HFFc6 (cell line): ENCODE measurements at regions not wholly inside any gene's neighbourhood (a gene's known extent, or its start where the extent isn't known, plus 50 kb on each side); places are given as distances from the start of the nearest gene placed in this dataset.

Source experiments
- DNase-seq: peaks from one replicate; pipeline ENCODE4 v3.0.0-alpha.2; 2018
- H3K27ac Mint-ChIP-seq: 2 replicates; pipeline ENCODE4 v1.8.0; 2020; ENCODE audit warnings: mild to moderate bottlenecking, mixed read lengths
- H3K27me3 Mint-ChIP-seq: 2 replicates; pipeline ENCODE4 v1.8.0; 2021; ENCODE audit warnings: mild to moderate bottlenecking, moderate library complexity, mixed read lengths; ENCODE audit not compliant: insufficient read depth
- H3K36me3 Mint-ChIP-seq: 2 replicates; pipeline ENCODE4 v1.8.0; 2021; ENCODE audit warnings: low read depth, mixed read lengths
- H3K4me1 Mint-ChIP-seq: 2 replicates; pipeline ENCODE4 v1.8.0; 2020; ENCODE audit warnings: low read depth, mixed read lengths
- H3K4me3 Mint-ChIP-seq: 2 replicates; pipeline ENCODE4 v1.8.0; 2020; ENCODE audit warnings: mild to moderate bottlenecking, moderate library complexity, mixed read lengths
- H3K9me3 Mint-ChIP-seq: 2 replicates; pipeline ENCODE4 v1.8.0; 2020; ENCODE audit warnings: mild to moderate bottlenecking, mixed read lengths
- CTCF ChIP-seq: fragments of 200-600 bp; sonication (generic); IDR thresholded peaks from 2 replicates; pipeline ENCODE4 v1.5.0; 2021; ENCODE audit warnings: antibody characterized with exemption, mild to moderate bottlenecking

- peaks cover 32% of the 10 kb centered on the region for H3K9me3 Mint-ChIP-seq
- no peak for DNase-seq
- no peaks in the 10 kb centered on the region for H3K27me3 Mint-ChIP-seq
- peaks cover 4% of the 10 kb centered on the region; the same call in 1 of the 2 replicates for H3K36me3 Mint-ChIP-seq
- H3K27ac Mint-ChIP-seq: no peak overlapping the region
- H3K4me3 Mint-ChIP-seq: no peak overlapping the region
- no peak for TF ChIP-seq CTCF
- no peaks in the 10 kb centered on the region for H3K4me1 Mint-ChIP-seq
Measured at GRCh38 chr3:83096-83495, 113.5 kb upstream of the CHL1 start.

GRCh38 chr3:85180-85579 is 111.4 kb upstream of the CHL1 start:
- peaks cover 29% of the 10 kb centered on the region for H3K9me3 Mint-ChIP-seq
- no peaks in the 10 kb centered on the region for H3K4me1 Mint-ChIP-seq
- no peak overlapping the region for H3K4me3 Mint-ChIP-seq
- no peak for DNase-seq
- H3K36me3 Mint-ChIP-seq: peaks cover 2% of the 10 kb centered on the region; the same call in 1 of the 2 replicates
- H3K27me3 Mint-ChIP-seq: no peaks in the 10 kb centered on the region
- no peak for TF ChIP-seq CTCF
- no peak overlapping the region for H3K27ac Mint-ChIP-seq

- H3K4me1 Mint-ChIP-seq: no peaks in the 10 kb centered on the region
- H3K9me3 Mint-ChIP-seq: peaks cover 14% of the 10 kb centered on the region
- H3K36me3 Mint-ChIP-seq: no peaks in the 10 kb centered on the region
- H3K4me3 Mint-ChIP-seq: no peak overlapping the region
- no peak overlapping the region for H3K27ac Mint-ChIP-seq
- DNase-seq: no peak
- no peaks in the 10 kb centered on the region; the same call in 1 of the 2 replicates for H3K27me3 Mint-ChIP-seq
- TF ChIP-seq CTCF: no peak
Measured at GRCh38 chr3:88267-88666, 108.3 kb upstream of the CHL1 start.

GRCh38 chr3:93746-94145 is 102.8 kb upstream of the CHL1 start:
- no peak overlapping the region for H3K27ac Mint-ChIP-seq
- no peak for TF ChIP-seq CTCF
- H3K36me3 Mint-ChIP-seq: no peaks in the 10 kb centered on the region
- DNase-seq: no peak
- peaks cover 21% of the 10 kb centered on the region for H3K9me3 Mint-ChIP-seq
- H3K4me1 Mint-ChIP-seq: no peaks in the 10 kb centered on the region
- H3K27me3 Mint-ChIP-seq: no peaks in the 10 kb centered on the region; the same call in 1 of the 2 replicates
- no peak overlapping the region for H3K4me3 Mint-ChIP-seq

- no peaks in the 10 kb centered on the region for H3K4me1 Mint-ChIP-seq
- H3K9me3 Mint-ChIP-seq: peaks cover 31% of the 10 kb centered on the region
- no peak overlapping the region for H3K27ac Mint-ChIP-seq
Measured at GRCh38 chr3:96259-96658, 100.3 kb upstream of the CHL1 start.

More at GRCh38 chr3:96259-96658, 100.3 kb upstream of the CHL1 start:
- no peak overlapping the region for H3K4me3 Mint-ChIP-seq
- H3K36me3 Mint-ChIP-seq: no peaks in the 10 kb centered on the region
- TF ChIP-seq CTCF: no peak
- DNase-seq: no peak
- no peaks in the 10 kb centered on the region for H3K27me3 Mint-ChIP-seq
